HG02970 (cell line): ENCODE measurements at regions not wholly inside any gene's neighbourhood (a gene's known extent, or its start where the extent isn't known, plus 50 kb on each side); places are given as distances from the start of the nearest gene placed in this dataset.

Experiments
- ATAC-seq: cut with Tn5 transposase; IDR thresholded peaks from one replicate; pipeline ENCODE4 v1.9.1; 2021; ENCODE audit warnings: mild to moderate bottlenecking, moderate library complexity, moderate number of reproducible peaks; ENCODE audit not compliant: unreplicated experiment, low FRiP score

DNA sequence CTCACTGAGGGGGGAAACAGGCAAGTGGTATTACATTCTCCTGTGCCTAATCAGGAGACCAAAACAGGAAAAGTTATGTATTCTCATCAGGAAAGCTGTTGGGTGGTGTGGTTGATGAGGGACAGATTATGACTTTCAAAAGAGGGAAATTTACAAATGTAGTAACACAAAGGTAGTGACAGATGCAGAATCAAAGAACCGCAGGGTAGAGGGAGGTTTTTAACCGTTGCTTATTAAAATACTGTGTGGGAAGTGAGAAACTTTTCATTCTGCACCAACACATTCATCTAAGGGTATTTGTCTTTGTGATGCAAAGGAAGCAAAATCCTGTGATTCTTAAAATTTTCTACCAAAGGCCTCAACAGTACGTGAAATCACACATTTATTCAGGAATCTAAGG, 288.2 kb upstream of the MAN1A1 start:
- ATAC-seq, result no peak

DNA sequence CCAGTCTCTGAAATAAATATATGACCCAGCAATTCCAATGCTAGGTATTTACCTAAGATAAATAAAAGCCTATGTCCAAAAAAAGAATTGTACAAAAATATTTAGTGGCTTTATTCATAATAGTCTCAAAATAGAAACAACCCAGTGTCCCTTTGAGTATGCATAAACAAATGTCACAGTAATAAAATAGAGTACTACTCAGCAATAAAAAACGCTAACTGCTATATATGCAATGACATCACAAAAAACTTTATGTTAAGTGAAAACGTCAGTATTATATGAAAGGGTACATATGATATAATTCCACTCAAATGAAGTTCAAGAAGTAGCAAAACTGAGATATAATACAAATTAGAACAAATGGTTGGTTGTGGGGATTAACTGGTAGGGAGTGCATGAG, 286.5 kb upstream of the MAN1A1 start:
- no peak for ATAC-seq

DNA sequence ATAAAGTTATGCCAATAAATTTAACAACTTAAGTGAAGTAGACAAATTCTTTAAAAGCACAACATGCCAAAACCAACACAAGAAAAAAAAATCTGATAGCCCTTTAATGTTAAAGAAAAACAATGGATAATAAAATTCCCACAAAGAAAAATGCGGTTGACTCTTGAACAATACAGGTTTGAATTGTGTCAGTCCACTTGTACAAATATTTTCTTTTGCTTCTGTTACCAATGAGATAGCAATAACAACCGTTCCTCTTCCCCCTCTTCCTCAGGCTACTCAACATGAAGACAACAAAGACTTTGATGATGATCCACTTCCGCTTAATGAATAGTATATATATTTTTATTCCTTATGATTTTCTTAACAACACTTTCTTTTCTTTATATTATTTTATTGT, 283.9 kb upstream of the MAN1A1 start:
- ATAC-seq, result no peak

DNA sequence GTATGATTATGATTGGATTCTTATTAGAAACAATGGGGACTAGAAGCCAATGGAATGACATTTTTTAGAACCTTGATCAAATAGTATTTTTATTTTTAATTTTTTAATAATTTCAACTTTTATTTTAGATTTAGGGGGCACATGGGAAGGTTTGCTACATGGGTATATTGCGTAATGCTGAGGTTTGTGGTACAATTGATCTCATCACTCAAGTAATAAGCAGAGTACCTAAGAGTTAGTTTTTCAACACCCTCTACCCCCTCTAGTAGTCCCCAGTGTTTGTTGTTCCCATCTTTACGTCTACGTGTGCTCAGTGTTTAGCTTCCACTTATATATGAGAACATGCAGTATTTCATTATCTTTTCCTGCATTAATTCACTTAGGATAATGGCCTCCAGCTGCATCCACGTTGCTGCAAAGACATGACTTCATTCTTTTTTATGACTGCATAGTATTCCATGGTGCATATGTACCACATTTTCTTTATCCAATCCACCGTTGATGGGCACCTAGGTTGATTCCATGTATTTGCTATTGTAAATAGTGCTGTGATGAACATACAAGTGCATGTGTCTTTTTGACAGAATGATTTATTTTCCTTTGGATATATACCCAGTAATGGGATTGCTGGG, 281.1 kb upstream of the MAN1A1 start:
- no peak for ATAC-seq

DNA sequence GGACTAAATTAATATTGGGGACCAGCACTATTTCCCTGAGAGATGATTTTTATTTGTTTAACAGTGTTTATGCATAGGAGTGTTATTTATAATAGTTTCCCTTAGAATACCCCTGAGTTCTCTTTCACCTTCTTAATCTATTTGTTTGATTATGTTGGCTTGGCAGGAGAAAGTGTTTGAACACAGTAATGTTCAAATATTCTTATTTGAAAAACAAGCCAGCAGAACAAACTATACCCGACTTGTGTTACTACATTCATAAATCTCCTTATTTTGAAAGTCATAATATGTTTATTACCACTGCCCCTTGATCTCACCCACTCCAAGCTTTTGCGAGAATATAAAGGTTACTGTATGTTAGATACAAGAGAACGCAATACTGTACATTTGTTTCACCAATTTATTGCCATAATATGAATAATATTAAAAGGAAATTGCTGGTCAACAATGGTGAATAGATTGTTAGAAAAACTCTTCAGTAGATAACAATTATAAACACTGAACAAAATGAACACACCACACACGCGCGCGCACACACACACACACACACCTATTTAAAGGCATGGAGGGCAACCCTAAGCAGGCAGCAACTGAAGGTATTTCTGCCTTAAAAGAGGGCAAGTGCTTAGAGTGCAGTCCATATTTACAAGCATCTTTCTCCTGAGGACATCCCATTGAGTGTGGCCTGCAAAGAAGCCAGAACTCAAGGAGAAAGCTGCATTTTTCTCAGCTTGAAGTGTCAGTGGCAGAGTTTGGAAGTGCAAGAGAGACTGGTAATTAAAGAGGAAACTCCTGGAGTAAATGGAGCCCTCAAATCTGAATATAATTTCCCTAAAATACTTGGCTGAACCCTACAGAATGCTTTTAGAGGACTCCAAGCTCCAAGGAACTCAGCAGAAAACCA, 279.4 kb upstream of the MAN1A1 start:
- no peak for ATAC-seq

DNA sequence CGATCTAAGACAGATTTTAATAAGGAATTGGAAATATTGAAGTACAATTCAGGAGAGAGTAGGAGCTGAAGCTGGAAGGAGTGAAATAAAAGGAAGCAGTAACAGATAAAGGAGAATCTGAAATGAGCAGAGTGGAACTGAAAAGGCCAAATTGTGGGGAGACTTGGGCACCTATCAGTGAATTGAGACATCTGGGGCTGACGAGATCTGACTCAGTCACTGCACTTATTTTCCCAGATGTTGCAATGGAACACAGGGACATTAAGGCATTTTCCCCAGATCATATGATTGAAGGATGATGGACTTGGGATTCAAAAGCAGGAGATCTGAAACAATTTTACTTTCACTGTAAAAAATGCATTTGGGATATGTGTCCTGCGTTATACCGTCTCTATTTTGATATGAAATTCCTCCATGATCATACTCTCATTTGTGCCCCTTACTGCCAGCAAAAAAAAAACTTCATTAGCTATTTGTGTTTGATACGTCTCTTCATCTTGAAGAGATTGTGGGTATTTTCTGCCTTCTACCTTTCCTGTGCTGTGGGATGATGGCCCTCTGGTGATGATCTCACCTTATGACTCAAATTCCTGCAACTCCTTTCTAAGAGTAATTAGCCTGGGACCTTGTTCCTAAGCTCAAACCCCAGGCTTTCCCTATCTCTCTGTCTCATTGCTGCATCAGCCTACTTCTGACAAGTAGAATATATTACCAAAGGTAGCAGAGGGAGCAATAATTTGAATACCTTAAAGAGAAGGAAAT, 278.5 kb upstream of the MAN1A1 start:
- no peak for ATAC-seq

DNA sequence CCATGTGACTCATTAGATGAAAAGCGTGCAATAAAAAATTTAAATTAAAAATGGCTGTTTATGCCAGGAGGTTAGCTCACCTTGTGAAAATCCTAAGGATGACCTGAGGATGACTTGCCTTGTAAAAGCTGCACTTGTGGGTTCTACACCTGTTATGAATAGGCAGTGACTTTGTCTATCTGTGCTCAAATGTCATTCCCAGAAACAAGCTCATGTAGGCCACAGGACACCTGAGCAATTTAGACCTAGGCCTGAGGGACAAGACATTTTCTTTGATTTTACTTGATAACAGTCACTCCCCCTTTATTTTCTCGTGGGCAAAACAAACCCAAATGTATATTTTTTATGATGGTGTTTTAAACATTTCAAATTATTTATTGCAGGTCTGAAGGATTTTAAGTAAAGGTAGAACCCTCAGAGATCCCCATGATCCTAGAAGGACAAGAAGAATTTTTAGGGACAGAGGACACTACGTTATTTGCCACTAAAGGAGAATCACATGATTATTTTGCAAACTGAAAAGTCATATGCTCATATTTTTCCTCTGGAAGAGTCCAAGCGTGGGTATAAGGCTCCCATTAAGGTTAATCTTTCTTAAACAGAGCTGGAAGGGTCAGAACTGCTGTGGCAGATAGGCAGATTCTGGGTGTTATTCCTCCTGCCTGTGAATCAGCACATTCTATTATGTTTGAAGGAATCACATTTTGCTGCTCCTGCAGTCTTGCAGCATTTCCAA, 277.5 kb upstream of the MAN1A1 start:
- no peak for ATAC-seq

DNA sequence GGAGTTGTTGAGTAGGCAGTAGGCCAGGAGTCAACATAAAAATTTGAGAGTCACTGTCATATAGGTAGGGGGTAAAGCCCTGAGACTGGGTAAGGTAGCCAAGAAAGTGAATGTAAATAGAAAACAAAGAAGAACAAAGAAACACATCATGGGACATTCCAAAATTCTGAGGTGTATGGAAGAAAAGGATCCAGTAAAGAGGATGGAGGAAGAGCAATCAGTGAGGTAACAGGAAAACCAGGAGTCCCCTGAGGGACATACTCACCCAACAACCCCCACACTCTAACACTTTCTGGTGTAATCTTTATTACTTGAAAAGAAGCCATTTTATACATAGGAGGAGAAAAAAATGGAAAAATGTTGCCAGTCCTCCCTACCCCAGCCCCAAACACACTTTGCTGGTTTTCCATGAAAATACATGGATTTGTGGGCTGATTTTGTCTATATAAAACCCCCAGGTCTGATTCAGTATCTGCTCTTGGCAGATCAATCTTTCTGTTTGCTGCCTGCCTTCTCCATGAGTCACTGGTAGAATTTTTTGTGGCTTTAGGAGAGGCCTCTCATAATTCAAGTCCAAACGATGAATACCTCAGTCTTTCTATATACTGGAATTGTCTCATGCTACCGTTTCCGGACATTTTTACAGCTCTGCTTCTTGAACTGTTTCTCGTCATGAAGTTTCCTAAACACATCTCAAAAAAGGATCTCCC, 271.4 kb upstream of the MAN1A1 start:
- ATAC-seq, result no peak

DNA sequence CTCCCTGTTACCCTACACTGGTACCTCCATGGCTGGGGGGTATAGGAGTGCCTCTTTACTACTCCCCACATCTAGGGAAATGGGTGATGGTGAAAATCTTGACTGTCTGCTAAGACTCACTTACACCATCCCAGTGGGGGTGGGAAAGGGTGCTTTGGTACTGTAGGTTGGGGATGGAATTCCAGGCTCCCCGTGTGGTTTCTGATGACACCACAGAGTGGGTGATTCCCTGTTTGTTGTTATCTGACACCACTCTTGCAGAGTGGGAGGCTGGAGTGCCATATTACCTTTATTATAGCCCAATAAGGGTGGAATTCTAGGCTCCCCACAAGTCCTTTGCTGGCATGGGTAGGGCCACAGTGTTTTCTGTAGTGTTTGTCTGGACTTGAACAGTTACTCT, 264.6 kb upstream of the MAN1A1 start:
- no peak for ATAC-seq

DNA sequence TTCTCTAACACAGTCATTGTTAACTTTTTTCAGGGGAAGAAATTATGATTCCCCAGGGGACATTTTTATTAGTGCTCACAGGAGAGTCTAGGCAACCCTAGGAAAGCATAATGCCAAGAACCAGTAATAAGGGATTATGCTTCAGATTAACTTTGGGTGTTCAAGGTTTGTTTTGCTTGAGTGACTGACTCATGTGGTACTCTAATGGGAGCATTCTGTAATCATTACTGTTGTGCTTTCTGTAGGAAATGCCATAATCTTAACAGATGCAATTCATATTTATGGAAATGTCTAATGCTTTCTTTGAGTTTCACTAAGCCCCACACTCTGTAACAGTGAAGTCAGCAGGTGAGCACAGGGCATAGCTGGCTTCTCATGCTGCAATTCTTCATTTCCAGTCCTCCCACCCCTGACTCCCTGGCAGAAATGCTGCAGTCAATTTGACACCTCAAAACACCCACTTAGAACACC, 263.4 kb upstream of the MAN1A1 start:
- no peak for ATAC-seq

DNA sequence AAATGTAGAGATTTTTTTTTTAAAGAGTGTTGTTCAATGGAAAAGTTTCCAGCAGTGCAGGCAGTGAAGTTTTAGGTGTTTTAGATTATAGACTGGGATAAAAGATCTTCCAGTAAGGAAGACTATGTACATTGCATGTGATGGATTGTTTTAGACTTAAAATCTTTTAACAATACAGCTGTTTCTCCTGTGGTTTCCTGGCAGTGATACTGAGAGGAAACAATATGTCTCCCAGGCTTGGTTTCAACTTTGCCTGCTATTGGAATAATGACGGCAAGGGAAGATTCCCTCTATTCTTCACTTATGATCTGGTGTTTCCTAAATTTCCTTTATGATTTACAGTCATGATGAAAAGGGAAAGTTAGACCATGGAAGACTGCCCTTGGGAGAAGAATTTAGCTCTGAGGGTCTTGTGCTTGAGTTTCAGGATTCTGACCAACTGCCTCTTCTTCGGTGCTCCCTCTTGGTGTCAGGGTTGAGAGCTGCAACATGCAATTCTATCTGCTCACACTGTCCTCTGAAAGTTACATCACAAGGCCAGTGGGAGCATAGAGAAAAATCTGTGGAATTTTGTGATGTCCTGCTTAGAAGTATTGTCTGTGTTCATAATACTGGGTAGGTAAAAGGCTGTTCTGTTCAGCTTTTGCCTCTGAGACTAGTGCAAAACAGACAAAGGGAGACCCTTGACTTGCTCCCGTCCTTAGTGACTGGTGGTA, 262.8 kb upstream of the MAN1A1 start:
- no peak for ATAC-seq

DNA sequence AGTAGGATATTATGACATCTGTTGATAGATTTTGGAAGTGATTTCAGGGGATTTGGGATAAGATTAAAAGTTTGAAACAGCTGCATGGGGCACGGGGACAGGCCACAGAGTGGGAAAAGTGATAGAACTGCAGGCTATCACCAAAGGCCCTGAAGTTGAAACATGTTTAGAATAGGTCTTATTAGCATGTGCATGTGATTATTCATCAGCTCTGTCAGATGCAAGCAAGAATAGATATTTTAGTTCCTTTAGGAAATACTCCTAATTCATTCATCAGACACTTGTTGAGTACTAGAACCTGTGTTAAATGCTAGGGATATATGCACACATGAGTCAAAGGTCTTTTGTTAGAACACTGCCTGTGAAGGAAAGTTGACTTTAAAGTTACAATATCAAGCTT, 261.2 kb upstream of the MAN1A1 start:
- ATAC-seq, result no peak

DNA sequence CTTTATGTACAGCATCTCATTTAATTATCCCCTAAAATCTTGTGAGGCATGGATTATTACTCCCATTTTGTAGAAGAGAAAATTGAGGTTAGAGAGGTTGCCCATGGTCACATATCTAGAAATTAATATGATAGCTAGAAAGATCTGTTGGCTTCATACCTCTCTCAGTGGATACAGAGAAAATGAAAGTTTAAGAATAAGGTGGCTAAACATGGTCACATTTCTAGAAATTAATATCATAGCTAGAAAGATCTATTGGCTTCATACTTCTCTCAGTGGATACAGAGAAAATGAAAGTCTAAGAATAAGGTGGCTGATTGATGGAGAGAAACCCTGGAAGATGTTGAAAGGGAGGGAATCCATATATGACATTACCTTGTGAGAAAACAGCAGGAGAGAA, 260.7 kb upstream of the MAN1A1 start:
- ATAC-seq, result no peak

DNA sequence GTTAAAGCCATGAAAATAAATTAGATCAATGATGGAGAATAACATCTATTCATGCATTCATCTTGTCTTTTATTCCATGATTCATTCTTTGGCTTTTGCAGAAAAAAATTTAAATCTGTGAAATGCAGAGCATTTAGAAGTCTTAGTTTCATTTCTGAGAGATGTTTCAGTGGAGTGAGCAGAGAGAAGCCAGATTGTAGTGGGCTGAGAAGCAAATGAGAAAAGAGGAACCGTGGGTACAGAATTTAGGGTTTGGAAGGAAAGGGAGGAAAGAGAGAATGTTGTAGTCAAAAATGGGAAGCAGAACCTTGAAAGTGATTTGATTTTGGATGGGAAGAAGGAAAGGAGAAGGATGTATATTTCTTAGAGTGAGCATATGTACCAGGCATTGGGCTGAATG, 260.3 kb upstream of the MAN1A1 start:
- ATAC-seq, result no peak

DNA sequence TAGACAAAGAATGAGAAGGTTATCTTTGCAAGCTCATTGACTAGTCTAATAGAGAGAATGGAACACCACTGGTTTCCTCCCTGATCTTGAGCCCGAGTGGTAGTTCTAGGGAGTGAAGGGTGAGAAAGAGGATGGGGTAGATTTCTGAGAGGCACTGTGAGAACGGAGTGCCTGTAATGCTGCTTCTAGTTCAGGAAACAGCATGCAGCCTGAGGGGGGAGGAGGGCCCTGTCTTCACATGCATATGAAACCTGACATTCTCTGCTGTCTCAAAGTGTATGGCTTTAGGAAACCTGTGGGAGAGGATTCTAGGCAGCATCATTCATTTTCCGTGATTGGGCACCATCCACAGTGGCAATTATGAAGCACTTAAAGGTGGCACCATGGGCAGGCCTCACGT, 259.4 kb upstream of the MAN1A1 start:
- no peak for ATAC-seq

DNA sequence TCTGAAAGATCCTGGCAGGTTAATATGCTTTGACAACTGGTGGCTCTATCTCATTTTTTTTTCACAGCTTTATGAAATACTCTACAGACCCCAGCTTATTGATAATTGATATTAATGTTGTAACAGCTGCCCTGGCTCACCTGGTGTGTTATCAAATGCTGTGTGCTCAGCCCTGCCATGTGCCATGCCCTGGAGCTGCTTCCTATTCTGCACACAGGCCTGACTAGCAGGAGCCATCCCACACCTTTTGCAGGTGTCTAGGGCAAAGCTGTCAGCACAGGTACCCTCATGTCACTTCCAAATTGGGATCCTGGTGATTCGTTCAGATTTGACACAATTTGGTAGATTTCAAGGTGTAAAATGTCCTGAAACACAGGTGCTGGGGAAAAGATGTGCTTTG, 254.6 kb upstream of the MAN1A1 start:
- ATAC-seq, result no peak

DNA sequence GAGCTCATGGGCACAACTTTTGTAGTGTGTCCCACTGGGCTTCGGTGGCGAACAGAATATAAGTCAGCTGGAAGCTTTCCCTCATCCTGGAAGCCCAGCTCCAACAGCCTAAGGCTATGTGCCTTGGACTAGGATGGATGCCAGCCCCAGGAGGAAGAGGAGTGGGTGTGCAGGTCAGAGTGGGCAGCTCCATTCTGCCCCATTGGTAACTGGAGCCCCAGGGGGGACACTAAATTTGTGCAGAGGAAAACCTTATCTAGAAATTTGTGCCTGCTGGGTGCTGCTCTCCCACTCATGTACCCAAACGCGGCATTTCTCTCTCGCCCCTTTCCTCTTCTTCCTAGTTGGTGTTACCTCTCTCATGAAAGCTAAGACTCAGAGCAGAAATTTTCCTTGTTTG, 253.9 kb upstream of the MAN1A1 start:
- ATAC-seq, result no peak

DNA sequence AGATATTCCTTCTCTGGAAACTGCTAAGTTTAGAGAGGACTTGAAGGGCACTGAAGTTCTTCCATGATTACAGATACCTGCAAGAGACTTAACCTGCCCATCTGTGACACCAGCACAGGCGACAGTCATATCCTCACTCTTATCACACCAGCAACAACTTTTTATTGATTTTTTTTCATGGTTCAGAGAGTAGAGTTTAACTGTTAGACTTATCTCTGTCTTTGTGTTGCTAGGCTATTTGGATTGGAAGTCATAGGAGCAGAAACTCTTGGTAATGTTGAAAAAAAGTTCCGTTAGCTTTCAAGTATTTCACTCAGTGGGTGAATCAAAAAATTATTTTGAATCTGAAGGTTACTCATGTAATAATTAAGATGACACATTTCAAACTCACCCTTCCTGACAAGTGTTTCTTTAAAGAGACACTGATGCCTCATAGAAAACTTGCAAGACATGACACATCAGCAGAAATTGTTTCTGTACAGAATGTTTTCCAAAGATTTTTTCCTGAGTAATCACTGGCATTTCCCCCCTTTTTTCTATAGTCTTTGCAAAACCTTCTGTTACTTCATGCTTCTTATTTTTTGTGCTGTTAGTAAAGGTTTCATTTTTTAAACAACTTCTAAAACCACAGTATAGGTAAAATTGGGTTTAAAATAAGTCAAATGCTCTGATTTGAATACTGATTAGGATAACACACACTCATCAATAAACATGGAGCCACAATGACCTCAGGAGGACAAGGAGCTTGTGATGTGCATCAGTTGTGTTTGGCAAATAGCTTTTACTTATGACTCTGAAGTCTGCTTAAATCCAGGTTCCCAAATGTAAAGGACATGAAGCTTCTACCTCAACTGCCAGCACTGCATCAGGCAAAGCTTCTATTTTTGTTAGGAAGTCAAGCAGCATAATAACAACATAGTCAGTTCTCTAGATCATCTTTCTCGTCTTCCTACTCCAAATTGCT, 252.9 kb upstream of the MAN1A1 start:
- ATAC-seq, result no peak
